ENCODE measurements at regions not wholly inside any gene's neighbourhood (a gene's known extent, or its start where the extent isn't known, plus 50 kb on each side); places are given as distances from the start of the nearest gene placed in this dataset.
"Not testable (repeated sequence)": the region's sequence is repeated elsewhere in the genome, so short reads cannot be mapped to it uniquely, and the experiment has no call there.

DNA sequence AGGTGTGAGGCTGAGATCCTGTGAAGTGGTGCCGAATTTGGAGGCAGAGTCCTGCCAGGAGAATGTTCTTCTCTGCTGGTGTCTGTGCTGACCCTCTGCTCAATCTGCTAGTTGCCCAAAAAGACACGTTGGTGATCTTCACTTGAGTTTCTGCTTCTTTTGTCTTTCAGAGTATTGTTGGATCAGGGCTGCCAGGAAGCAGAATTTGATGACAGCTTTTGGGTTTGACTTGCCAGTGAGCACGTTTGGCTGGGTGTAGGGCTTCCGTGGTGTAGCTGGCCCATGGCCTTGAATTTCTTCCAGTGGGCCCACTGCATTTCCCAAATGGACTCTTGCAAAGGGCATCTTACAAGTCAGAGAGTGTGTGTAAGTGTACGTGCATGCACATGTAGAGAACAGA is 183.9 kb upstream of the IRF2BP2 start:
- not testable (repeated sequence) for H3K36me3 ChIP-seq (ENCODE audit: insufficient read depth, low read length); H3K9me3 ChIP-seq (ENCODE audit: control insufficient read depth, insufficient read depth, low read length); H3K4me1 ChIP-seq (ENCODE audit: insufficient read depth, low read length); H3K9ac ChIP-seq (ENCODE audit: low read depth, low read length)

DNA sequence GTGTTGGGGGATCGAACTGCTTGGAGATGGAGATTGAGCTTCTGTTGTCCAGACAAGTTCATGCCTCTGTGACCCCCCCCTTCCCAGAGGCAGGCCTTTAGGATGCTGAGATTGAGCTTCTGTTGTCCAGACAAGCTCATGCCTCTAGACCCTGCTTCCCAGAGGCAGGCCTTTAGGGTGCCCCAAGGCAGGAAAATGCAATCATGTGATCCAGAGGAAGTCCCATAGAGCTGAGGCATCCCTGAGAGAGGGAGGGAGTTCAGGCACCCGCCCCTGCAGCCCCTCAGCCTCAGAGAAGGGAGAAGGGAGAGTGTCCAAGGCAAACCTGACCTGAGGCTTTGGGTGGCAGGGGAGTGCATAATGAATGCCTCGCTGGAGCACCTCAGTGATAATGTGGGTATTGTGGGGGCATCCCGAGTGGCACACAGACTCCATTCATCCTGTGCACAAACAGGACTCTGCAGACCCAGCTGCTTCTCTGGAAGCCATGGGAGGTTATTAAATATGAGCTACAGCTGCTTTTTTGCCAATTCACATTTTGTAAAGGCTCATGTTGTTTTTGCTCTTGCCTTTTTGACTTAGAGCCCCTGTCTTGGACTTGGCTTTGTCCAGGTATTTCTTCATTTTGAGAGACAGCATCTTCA is 182.4 kb upstream of the IRF2BP2 start:
- not testable (repeated sequence) for H3K4me1 ChIP-seq (ENCODE audit: insufficient read depth, low read length); H3K9ac ChIP-seq (ENCODE audit: low read depth, low read length); H3K9me3 ChIP-seq (ENCODE audit: control insufficient read depth, insufficient read depth, low read length); H3K36me3 ChIP-seq (ENCODE audit: insufficient read depth, low read length)

DNA sequence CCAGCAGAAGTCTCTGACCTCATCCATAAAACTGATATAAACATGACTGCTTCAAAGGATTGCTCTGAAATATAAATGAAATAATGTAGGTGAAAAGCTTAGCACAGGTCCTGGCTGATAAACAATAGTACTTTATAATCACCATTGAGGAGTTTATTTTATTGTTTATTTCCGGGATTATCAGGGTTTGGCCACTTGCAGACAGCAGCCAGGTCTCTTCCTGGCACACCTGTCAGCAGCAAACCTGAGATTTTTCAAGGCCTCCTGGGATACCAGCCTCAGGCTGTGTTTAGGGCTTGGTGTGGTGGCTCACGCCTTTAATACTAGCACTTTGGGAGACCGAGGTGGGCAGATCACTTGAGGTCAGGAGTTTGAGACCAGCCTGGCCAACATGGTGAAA is 181.6 kb upstream of the IRF2BP2 start:
- not testable (repeated sequence) for H3K4me1 ChIP-seq (ENCODE audit: insufficient read depth, low read length); H3K9me3 ChIP-seq (ENCODE audit: control insufficient read depth, insufficient read depth, low read length); H3K9ac ChIP-seq (ENCODE audit: low read depth, low read length)

DNA sequence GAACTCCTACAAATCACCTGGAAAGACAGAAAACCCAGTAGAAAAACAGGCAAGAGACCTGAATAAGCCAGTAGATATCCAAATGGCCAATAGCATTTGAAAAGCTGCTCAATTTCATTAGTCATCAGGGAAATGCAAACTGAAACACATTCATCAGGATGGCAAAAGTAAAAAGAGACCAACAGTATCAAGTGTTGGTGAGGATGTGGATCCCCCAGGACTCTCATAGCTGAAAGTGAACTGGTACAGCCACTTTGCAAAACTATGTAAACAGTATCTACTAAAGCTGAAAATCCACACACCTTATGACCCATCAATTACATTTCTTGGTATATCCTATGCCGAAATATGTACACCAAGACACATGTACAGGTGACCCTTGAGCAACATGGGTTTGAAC is 180.4 kb upstream of the IRF2BP2 start:
- H3K36me3 ChIP-seq (ENCODE audit: insufficient read depth, low read length); H3K4me1 ChIP-seq (ENCODE audit: insufficient read depth, low read length); H3K9me3 ChIP-seq (ENCODE audit: control insufficient read depth, insufficient read depth, low read length); H3K9ac ChIP-seq (ENCODE audit: low read depth, low read length): not testable (repeated sequence)

More for the DNA sequence above, 181.6 kb upstream of the IRF2BP2 start:
- not testable (repeated sequence) for H3K36me3 ChIP-seq (ENCODE audit: insufficient read depth, low read length)

DNA sequence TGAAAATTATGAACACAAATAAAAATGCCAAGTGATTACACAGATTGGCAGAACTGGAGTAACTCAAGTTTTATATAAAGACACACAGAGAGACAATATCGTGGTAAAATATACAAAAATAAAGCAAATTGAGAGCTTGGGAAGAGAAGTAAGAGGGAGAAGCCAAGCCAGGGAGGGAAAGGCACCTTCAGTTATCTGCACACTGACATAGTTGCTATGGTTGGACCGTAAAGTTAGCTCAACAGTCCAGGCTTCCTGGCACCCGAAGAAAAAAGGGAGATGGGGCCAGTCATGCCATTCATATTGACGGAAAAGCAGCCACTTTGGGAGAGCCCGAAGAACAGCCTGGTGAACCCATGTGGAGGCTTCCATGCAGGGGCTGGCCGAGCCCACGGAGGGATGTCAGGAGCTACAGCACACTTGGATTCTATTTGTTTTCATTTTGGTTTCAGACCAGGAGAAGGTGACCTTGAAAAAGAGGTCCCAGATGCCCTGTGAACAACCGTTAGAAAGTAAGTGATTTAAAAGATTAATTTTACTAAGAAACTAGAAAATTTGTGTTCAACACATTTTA is 177.1 kb upstream of the IRF2BP2 start:
- not testable (repeated sequence) for H3K9me3 ChIP-seq (ENCODE audit: control insufficient read depth, insufficient read depth, low read length); H3K36me3 ChIP-seq (ENCODE audit: insufficient read depth, low read length); H3K9ac ChIP-seq (ENCODE audit: low read depth, low read length); H3K4me1 ChIP-seq (ENCODE audit: insufficient read depth, low read length)

DNA sequence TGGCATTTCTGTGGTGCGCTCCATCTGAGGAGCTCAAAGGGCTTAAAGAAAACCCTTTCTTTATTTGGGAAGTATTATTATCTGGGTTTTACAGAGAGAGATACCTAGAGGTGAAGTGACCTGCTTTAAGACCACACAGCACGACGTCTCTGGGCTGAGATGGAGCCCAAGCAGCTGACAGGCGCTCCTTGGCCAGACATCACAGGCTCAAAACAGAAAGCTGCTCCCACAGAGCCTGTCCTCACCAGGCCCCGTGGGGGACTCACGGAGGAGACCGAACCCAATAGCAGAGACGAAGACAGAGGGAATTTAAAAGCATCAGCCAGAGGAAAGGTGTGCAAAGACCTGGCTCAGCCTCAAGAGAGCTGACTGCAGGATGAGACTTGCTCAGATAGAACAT is 175.9 kb upstream of the IRF2BP2 start:
- not testable (repeated sequence) for H3K36me3 ChIP-seq (ENCODE audit: insufficient read depth, low read length); H3K4me1 ChIP-seq (ENCODE audit: insufficient read depth, low read length); H3K9ac ChIP-seq (ENCODE audit: low read depth, low read length); H3K9me3 ChIP-seq (ENCODE audit: control insufficient read depth, insufficient read depth, low read length)

DNA sequence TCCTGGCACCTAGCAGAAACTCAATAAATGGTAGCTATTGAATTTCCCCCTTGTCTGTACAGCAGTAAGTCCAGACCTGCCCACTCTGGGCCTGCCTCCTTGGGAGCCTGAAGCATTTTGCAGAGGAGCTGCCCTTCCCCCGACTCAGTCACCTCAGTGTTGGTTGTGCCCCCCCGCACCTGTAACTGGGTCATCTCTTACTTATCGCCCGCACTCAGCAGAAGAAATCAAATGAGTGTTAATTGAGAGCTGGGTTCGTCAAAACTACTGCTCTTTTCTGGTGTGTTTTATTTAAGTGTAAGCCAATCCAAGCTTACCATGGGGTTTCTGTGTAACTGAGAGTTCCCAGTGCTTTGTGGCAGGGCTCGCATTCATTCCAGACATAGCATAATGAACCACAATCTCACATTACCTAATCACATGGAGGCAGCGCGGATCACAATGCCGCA is 175.5 kb upstream of the IRF2BP2 start:
- H3K9ac ChIP-seq (ENCODE audit: low read depth, low read length): not testable (repeated sequence)

DNA sequence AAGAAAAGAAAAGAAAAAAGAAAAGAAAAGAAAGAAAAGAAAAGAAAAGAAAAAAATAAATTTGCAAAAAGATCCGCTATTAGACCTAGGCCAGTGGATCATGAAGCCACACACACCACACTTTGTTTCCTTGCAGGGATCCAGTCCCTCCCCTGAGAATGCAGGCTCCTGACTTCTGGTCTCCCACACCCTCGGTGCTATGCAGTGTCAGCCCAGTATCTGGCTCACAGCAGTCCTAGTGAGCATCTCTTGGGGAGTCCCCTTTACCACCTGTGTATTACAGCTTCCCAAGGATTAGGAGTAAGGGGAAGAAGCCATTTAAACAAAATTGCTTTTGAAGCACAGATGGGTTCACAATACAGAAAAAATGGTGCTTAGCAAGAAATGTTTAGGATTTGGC is 174.1 kb upstream of the IRF2BP2 start:
- H3K9me3 ChIP-seq (ENCODE audit: control insufficient read depth, insufficient read depth, low read length); H3K9ac ChIP-seq (ENCODE audit: low read depth, low read length); H3K36me3 ChIP-seq (ENCODE audit: insufficient read depth, low read length); H3K4me1 ChIP-seq (ENCODE audit: insufficient read depth, low read length): not testable (repeated sequence)

More for the DNA sequence above, 175.5 kb upstream of the IRF2BP2 start:
- not testable (repeated sequence) for H3K4me1 ChIP-seq (ENCODE audit: insufficient read depth, low read length); H3K36me3 ChIP-seq (ENCODE audit: insufficient read depth, low read length); H3K9me3 ChIP-seq (ENCODE audit: control insufficient read depth, insufficient read depth, low read length)

DNA sequence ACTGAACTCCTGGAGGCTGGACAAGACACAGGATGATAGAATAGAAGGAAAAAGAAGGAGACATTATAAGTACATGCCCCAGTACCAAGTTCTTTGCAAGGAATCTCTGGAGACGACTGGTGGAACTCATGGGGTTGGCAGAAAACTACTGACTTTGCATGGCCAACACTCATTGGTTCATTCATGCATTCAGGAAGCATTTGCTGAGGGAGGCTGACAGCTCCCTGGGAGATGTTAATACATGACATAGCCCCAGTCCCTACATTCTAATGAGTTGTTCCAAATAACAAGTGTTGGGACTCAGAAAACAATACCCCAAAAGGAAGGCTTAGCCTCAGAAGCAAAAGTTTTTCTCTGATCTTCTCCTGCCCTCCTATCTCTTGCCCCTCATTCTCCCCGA is 172.8 kb upstream of the IRF2BP2 start:
- Histone ChIP-seq H3K9me3 (ENCODE audit: control insufficient read depth, insufficient read depth, low read length) (no peaks in the 10 kb centered on the region), H3K9ac (ENCODE audit: low read depth, low read length) (no peak overlapping the region), H3K36me3 (ENCODE audit: insufficient read depth, low read length) (no peaks in the 10 kb centered on the region), H3K4me1 (ENCODE audit: insufficient read depth, low read length) (peaks cover 8% of the 10 kb centered on the region)

DNA sequence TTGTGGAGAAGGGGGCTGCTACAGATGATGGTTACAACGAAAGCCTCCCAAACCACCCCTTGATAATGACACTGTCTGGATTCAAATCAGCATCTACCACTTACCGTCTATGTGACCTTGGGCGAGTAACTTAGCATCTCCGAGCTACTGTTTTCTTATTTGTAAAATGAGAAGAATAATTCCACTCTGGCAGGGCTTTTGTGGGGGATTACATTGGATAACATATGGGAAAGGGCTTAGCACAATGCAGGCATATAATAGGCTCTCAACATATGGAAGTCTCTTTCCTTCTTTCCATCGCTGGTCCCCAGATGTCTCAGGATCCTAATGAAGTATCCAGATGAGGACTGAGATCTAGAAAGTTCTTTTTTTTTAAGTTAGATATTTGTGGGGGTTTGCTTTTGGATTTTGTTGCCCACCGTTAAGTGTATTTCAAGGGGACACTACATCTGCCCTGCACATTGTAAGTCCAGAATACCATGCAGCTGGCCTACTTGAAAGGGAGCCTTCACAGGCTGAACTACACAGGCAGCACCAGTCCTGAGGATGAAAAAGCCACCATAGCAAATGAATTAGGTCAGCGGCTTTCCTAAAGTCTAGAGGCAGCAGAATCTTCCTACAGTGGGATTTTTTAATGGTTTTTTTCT is 172.2 kb upstream of the IRF2BP2 start:
- Histone ChIP-seq H3K9ac (ENCODE audit: low read depth, low read length) (no peak overlapping the region), H3K4me1 (ENCODE audit: insufficient read depth, low read length) (peaks cover 8% of the 10 kb centered on the region), H3K9me3 (ENCODE audit: control insufficient read depth, insufficient read depth, low read length) (no peaks in the 10 kb centered on the region), H3K36me3 (ENCODE audit: insufficient read depth, low read length) (no peaks in the 10 kb centered on the region)

DNA sequence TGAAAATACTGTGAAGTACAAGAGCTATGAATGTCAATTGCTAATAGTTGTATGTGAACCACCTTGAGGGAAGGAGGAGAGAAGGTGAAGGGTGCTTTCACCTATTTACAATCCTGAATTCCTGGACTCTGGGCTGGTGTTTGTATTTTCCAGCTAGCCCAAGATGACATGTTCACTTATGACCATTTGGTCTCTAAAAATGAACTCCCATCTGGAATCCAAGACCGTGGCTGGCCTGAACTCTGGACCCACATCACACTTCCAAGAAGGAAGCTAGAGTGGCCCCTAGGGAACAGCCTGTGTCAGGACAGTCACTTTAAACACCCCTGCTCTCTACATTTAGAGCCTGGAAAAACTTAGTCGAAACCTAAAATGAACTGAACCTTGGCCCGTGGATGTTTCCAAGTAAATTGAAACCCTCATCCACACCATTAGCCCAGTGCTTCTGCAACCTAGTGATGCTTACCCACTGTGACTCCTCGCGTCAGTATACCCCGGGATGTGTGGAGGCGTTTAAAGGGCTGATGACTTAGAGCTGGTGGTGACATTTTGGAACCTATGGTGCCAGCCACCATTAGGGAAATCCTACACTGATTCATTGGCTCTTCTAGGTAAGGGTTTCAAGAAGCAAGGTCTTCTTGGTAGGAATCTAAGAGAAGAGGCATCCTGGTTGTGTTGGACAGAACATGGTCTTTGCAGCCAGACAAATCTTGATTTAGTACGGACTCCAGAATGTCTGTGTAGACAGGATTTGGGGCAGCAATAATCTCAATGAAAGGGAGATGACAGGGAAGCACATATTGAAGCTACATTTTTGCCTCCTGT is 171.5 kb upstream of the IRF2BP2 start:
- Histone ChIP-seq H3K9ac (ENCODE audit: low read depth, low read length) (no peak overlapping the region), H3K36me3 (ENCODE audit: insufficient read depth, low read length) (no peaks in the 10 kb centered on the region), H3K4me1 (ENCODE audit: insufficient read depth, low read length) (peaks cover 8% of the 10 kb centered on the region), H3K9me3 (ENCODE audit: control insufficient read depth, insufficient read depth, low read length) (no peaks in the 10 kb centered on the region)

DNA sequence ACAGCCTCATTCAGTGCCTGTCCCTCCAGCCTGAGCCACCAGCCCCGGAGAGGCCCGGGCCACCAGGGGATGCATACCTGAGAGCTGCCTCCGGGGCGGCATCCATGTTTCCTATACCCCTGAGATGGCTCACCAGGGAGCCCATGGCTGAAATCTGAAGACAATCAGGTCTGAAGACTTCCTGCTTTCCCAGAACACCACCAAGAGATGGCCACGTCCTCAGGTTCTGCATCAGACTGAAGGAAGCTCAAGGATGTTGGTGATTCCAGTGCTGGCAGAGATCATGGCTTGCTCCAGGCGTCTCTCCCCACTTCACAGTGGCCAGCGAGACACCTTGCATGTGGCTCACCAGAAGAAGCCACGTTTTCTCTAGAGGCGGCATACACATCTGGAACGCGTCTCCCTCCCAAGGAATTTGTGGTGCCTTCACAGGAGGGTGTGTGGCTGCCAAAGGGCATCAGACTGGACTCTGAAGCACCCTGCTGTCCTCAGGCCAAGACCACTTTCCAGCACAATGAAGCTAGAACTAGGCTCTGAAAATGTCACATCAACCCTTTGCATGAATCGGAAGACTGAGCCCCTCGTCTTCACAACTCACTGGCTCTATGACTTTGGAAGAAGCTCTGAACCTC is 170.7 kb upstream of the IRF2BP2 start:
- Histone ChIP-seq H3K4me1 (ENCODE audit: insufficient read depth, low read length) (peaks cover 8% of the 10 kb centered on the region), H3K9me3 (ENCODE audit: control insufficient read depth, insufficient read depth, low read length) (no peaks in the 10 kb centered on the region), H3K36me3 (ENCODE audit: insufficient read depth, low read length) (no peaks in the 10 kb centered on the region), H3K9ac (ENCODE audit: low read depth, low read length) (no peak overlapping the region)

DNA sequence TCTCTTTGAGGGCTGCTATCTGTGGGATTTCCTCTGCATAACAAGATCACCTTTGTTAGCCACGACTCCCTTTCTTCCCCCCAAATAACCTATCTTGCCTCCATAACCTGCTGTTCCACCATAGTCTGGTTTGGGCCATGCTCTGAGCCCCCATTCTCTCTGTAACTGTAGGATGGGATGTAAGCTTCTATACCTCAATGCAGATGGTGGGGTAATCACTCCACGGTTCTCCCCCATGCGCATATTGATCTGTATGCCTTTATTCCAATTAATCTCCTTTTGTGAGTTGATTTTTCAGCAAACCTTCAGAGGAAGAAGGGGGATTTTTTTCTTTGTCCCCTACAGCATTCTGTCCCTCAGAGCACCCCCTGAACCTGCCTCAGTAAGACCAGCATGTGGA is 170.1 kb upstream of the IRF2BP2 start:
- no peaks in the 10 kb centered on the region for H3K9me3 ChIP-seq (ENCODE audit: control insufficient read depth, insufficient read depth, low read length)
- H3K9ac ChIP-seq (ENCODE audit: low read depth, low read length): no peak overlapping the region
- peaks cover 8% of the 10 kb centered on the region for H3K4me1 ChIP-seq (ENCODE audit: insufficient read depth, low read length)
- H3K36me3 ChIP-seq (ENCODE audit: insufficient read depth, low read length): no peaks in the 10 kb centered on the region

DNA sequence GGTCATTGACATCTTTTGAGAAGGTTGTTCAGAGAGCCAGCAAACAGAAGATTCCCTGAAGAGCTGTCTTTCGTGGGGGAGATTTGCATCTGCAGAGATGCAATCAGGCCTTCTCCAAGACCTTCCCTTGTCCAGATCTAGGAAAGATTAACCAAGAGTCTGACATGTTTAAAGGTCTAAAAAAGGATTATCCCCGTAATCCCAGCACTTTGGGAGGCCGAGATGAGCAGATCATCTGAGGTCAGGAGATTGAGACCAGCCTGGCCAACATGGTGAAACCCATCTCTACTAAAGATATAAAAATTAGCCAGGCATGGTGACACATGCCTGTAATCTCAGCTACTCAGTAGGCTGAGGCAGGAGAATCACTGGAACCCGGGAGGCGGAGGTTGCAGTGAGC is 169.6 kb upstream of the IRF2BP2 start:
- not testable (repeated sequence) for H3K9ac ChIP-seq (ENCODE audit: low read depth, low read length); H3K4me1 ChIP-seq (ENCODE audit: insufficient read depth, low read length); H3K36me3 ChIP-seq (ENCODE audit: insufficient read depth, low read length); H3K9me3 ChIP-seq (ENCODE audit: control insufficient read depth, insufficient read depth, low read length)
